Activated T-cell treated with anti-CD3 and anti-CD28 coated beads for 48 hours (primary cell): ENCODE measurements at regions not wholly inside any gene's neighbourhood (a gene's known extent, or its start where the extent isn't known, plus 50 kb on each side); places are given as distances from the start of the nearest gene placed in this dataset.
"Not testable (repeated sequence)": the region's sequence is repeated elsewhere in the genome, so short reads cannot be mapped to it uniquely, and the experiment has no call there.

ENCODE experiments used
- DNase-seq: peaks from one replicate; pipeline ENCODE4 v3.0.0-alpha.2; 2020; ENCODE audit warnings: low read depth

GRCh38 chr2:61675204-61675603 lies 137.0 kb upstream of the XPO1 start:
- DNase-seq, result no peak

GRCh38 chr2:61671561-61672315 lies 133.6 kb upstream of the XPO1 start:
- DNase-seq, result no peak

- no peak for DNase-seq
Measured at GRCh38 chr2:61670591-61671501, 132.7 kb upstream of the XPO1 start.

GRCh38 chr2:61664190-61664589 lies 126.0 kb upstream of the XPO1 start:
- no peak for DNase-seq

GRCh38 chr2:61662990-61663389 lies 124.8 kb upstream of the XPO1 start:
- DNase-seq, result no peak

GRCh38 chr2:61660511-61661388 lies 122.6 kb upstream of the XPO1 start:
- DNase-seq, result no peak

- DNase-seq, result no peak
Measured at GRCh38 chr2:61658841-61659780, 121.0 kb upstream of the XPO1 start.

- not testable (repeated sequence) for DNase-seq
Measured at GRCh38 chr2:61649946-61650345, 111.8 kb upstream of the XPO1 start.

GRCh38 chr2:61649021-61649420 lies 110.9 kb upstream of the XPO1 start:
- DNase-seq, result no peak

GRCh38 chr2:61647044-61647443 lies 108.9 kb upstream of the XPO1 start:
- no peak for DNase-seq

GRCh38 chr2:61645911-61646310 lies 107.8 kb upstream of the XPO1 start:
- no peak for DNase-seq

- not testable (repeated sequence) for DNase-seq
Measured at GRCh38 chr2:61643153-61643552, 105.0 kb upstream of the XPO1 start.

- DNase-seq, result no peak
Measured at GRCh38 chr2:61640406-61640805, 102.2 kb upstream of the XPO1 start.

- no peak for DNase-seq
Measured at GRCh38 chr2:61639721-61640120, 101.6 kb upstream of the XPO1 start.

- DNase-seq, result no peak
Measured at GRCh38 chr2:61636686-61637085, 98.5 kb upstream of the XPO1 start.

- DNase-seq, result no peak
Measured at GRCh38 chr2:61634512-61634911, 96.4 kb upstream of the XPO1 start.

- no peak for DNase-seq
Measured at GRCh38 chr2:61633250-61633649, 95.1 kb upstream of the XPO1 start.

GRCh38 chr2:61632276-61633169 lies 94.4 kb upstream of the XPO1 start:
- DNase-seq, result no peak

- no peak for DNase-seq
Measured at GRCh38 chr2:61631321-61631720, 93.2 kb upstream of the XPO1 start.

- DNase-seq, result no peak
Measured at GRCh38 chr2:61626827-61627226, 88.7 kb upstream of the XPO1 start.
